AG04450 (cell line): ENCODE measurements at regions not wholly inside any gene's neighbourhood (a gene's known extent, or its start where the extent isn't known, plus 50 kb on each side); places are given as distances from the start of the nearest gene placed in this dataset.

Experiments
- CTCF ChIA-PET: fragments of 300-600, 350-600 bp; formaldehyde crosslinking; extraction: SDS; loops from one replicate; lab custom pipeline; 2022; ENCODE audit warnings: antibody characterized with exemption, inconsistent platforms; lab: Charles Lee
- POLR2A ChIA-PET: fragments of 350-600 bp; formaldehyde crosslinking; extraction: SDS; loops from one replicate; lab custom pipeline; 2021; ENCODE audit warnings: antibody characterized with exemption, inconsistent platforms; lab: Yijun Ruan, JAX
- DNase-seq: peaks from one replicate; pipeline ENCODE4 v3.0.0-alpha.2; 2011; ENCODE audit warnings: low read depth, low spot score
- H3K27ac ChIP-seq: one replicate; pipeline ENCODE4 v1.5.1; 2012; ENCODE audit warnings: low read depth, low read length, control low read depth
- H3K27me3 ChIP-seq: one replicate; pipeline ENCODE4 v1.6.0; 2012; ENCODE audit warnings: low read length; ENCODE audit not compliant: control insufficient read depth, insufficient read depth
- H3K4me3 ChIP-seq: 2 replicates; pipeline ENCODE4 v1.5.1; 2011; ENCODE audit warnings: mild to moderate bottlenecking, low read depth, low read length, control low read depth
- H3K9me3 ChIP-seq: 2 replicates; pipeline ENCODE4 v1.5.1; 2012; ENCODE audit warnings: low read length; ENCODE audit not compliant: control insufficient read depth, insufficient read depth
- TF ChIP-seq, protein P1 (sequence below): IDR thresholded peaks from 2 replicates; pipeline ENCODE4 v1.5.1; 2011; ENCODE audit warnings: low read depth, low read length, control low read depth, inconsistent platforms

DNA sequence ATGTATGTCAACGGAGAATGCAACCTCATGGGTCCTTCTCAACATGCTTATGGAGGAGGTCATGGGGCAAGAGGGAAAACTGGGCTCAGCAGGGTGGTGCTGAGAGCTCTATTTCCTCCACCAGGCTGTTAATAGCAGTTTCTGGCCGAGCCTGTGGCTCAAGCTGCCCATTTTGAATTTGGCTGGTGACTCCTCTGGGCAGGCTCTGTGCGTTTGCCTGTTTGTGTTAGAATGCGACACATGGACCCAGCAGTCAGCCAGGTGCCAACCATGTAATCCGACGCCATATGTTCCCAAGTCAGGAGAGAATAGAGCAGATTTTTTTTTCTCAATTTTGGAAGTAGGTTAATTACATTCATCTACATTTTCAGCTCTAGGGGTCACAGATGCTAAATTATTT lies 387.7 kb upstream of the CLINT1 start:
- ChIA-PET POLR2A (no interaction called here), CTCF (no interaction called here)
- Histone ChIP-seq H3K4me3 (no peak overlapping the region), H3K27me3 (peaks cover 2% of the 10 kb centered on the region), H3K9me3 (no peaks in the 10 kb centered on the region), H3K27ac (no peak overlapping the region)
- DNase-seq: no peak
- TF ChIP-seq, protein P1, sequence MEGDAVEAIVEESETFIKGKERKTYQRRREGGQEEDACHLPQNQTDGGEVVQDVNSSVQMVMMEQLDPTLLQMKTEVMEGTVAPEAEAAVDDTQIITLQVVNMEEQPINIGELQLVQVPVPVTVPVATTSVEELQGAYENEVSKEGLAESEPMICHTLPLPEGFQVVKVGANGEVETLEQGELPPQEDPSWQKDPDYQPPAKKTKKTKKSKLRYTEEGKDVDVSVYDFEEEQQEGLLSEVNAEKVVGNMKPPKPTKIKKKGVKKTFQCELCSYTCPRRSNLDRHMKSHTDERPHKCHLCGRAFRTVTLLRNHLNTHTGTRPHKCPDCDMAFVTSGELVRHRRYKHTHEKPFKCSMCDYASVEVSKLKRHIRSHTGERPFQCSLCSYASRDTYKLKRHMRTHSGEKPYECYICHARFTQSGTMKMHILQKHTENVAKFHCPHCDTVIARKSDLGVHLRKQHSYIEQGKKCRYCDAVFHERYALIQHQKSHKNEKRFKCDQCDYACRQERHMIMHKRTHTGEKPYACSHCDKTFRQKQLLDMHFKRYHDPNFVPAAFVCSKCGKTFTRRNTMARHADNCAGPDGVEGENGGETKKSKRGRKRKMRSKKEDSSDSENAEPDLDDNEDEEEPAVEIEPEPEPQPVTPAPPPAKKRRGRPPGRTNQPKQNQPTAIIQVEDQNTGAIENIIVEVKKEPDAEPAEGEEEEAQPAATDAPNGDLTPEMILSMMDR: no peak

DNA sequence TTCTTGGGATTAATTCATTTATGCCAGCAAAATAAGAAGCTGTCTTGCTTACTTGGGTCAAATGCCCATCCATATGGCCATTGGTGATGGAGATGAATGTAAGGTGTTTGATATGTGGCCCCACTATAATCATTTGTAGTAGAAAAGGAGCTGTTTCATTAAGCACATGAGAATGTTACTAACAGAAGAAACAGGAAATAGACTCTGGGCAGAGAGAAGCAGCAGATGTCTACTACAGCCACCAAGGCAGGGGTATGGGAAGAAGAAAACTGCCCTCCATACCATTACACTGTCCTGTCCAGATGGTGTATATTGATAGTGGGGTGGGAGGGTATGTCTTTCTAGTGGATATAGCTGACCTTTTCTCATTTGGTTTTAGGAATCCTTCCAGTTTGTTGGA lies 386.6 kb upstream of the CLINT1 start:
- H3K4me3 ChIP-seq: no peak overlapping the region
- ChIA-PET POLR2A (no interaction called here), CTCF (interaction anchor here (0.7 kb wide), 1 partner anchor 170 kb away, joined by 4 read pairs; no protein-coding TSS in a partner anchor)
- no peak for DNase-seq
- TF ChIP-seq, protein P1: no peak
- H3K9me3 ChIP-seq: no peaks in the 10 kb centered on the region
- no peak overlapping the region for H3K27ac ChIP-seq
- H3K27me3 ChIP-seq: peaks cover 2% of the 10 kb centered on the region

DNA sequence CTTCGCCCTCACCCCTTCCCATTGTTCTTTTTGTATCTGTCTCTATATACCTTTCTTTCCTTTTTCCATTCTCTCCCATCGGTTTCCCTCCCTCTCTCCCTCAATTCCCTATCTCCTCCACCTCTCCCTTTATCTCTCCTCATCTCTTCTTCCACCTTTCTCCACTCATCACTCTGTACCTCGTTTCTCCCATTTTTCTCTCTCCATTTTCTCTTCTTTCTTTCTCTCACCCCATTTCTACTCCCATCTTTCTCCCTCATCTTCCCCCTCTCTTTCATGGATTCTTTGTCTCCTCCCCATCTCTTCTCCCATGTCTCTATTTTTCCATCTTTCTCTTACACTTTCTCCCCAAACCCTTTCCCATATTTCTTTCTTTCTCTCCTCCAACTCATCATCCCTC lies 385.9 kb upstream of the CLINT1 start:
- DNase-seq: no peak
- TF ChIP-seq, protein P1: no peak
- CTCF ChIA-PET: no interaction called here
- peaks cover 2% of the 10 kb centered on the region for H3K27me3 ChIP-seq
- H3K4me3 ChIP-seq: no peak overlapping the region
- no peaks in the 10 kb centered on the region for H3K9me3 ChIP-seq
- POLR2A ChIA-PET: no interaction called here
- no peak overlapping the region for H3K27ac ChIP-seq

DNA sequence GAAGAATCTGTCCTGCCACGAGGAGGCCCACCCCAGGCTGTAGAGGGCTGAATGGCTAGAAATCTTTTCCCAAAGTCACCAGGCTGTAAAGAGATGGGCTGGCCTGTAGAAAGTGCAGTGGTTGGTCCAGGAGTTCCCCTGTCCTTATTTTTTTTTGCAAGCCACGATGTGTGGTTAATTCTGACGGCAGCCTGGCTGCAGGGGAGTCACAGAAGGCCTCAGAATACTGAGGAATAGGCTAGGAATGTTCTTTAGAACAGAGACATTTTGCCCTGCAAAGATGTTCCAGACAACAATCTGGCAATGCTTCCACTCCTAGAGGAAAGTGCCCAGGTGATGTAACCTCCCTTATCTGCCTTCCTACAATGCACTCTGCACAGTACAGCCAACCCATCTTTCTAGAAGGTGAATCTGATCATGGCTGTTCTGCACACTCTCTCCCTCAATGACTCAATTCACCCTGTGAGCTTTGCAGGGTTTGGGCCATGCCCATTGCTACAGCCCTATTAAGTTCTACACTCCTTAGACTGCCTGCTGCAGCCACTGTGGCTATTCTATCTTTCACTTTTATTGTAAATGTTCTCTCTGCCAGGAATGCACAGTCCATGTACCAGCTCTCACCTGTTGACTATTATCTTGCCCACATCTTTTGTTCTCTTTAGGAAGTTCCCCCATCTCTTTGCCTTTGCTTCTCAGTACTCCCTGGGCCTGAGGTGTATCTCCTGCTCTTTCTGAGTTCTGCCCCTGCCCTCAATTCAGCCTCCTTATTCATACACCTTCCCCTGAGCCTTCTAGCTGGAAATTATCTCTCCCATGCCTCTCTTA lies 377.8 kb upstream of the CLINT1 start:
- no peak for DNase-seq
- Histone ChIP-seq H3K27me3 (no peaks in the 10 kb centered on the region), H3K27ac (no peak overlapping the region), H3K9me3 (no peaks in the 10 kb centered on the region), H3K4me3 (no peak overlapping the region)
- POLR2A ChIA-PET: no interaction called here
- CTCF ChIA-PET: no interaction called here
- TF ChIP-seq, protein P1: no peak

DNA sequence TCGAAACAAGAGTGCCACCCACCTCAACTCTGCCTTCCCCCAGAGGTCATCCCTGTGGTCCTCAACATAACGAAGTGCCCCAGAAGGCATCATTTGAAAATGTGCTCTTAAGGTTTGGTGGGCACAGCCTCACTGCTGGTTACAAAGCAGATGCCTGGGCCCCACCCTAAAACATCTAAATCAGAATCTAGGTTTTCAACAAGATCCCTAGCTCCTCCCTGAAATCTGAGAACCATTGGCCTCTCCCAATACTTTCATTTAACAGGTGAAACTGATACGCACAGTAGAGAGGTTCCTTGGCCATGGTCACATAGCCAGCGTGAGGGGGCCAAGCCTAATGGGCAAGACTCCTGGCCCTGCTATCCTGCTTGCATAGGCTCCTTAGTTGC lies 376.2 kb upstream of the CLINT1 start:
- TF ChIP-seq, protein P1: no peak
- CTCF ChIA-PET: no interaction called here

More for the DNA sequence above, 376.2 kb upstream of the CLINT1 start:
- no peak for DNase-seq
- Histone ChIP-seq H3K4me3 (no peak overlapping the region), H3K27ac (no peak overlapping the region), H3K27me3 (no peaks in the 10 kb centered on the region), H3K9me3 (no peaks in the 10 kb centered on the region)
- POLR2A ChIA-PET: no interaction called here
